Lung (tissue), 11 donors: ENCODE measurements at regions not wholly inside any gene's neighbourhood (a gene's known extent, or its start where the extent isn't known, plus 50 kb on each side); places are given as distances from the start of the nearest gene placed in this dataset.
"Not testable (repeated sequence)": the region's sequence is repeated elsewhere in the genome, so short reads cannot be mapped to it uniquely, and the experiment has no call there.

Experiments used
- ATAC-seq: fragments of 200-7000 bp; cut with Tn5 transposase; one replicate; pipeline ENCODE4 v1.9.1; 2020; ENCODE audit warnings: moderate number of reproducible peaks; ENCODE audit not compliant: insufficient read depth, low FRiP score
- DNase-seq, 3 donors: peaks; one replicate each; pipeline ENCODE4 v3.0.0-alpha.2; 2013 to 2017
- H3K27ac ChIP-seq, 2 donors: one replicate each; pipeline ENCODE4 v1.5.1; 2013; ENCODE audit warnings: mild to moderate bottlenecking in 2 of 2, moderate library complexity in 2 of 2, control low read depth in 1 of 2, inconsistent platforms in 1 of 2, low read depth in 1 of 2, low read length in 1 of 2
- H3K27me3 ChIP-seq, 3 donors: one replicate each; pipeline ENCODE4 v1.5.1; 2013; ENCODE audit warnings: low read length in 2 of 3; ENCODE audit not compliant: control insufficient read depth in 3 of 3, insufficient read depth in 3 of 3
- H3K36me3 ChIP-seq, 4 donors: one replicate each; pipeline ENCODE4 v1.5.1; 2013; ENCODE audit warnings: low read length in 4 of 4, mild to moderate bottlenecking in 1 of 4, moderate library complexity in 1 of 4; ENCODE audit not compliant: control insufficient read depth in 4 of 4, insufficient read depth in 4 of 4
- H3K4me1 ChIP-seq, 5 donors: one replicate each; pipeline ENCODE4 v1.5.1; 2013; ENCODE audit warnings: low read length in 5 of 5, mild to moderate bottlenecking in 2 of 5, moderate library complexity in 1 of 5; ENCODE audit not compliant: control insufficient read depth in 5 of 5, insufficient read depth in 5 of 5
- H3K4me3 ChIP-seq: one replicate; pipeline ENCODE4 v1.5.1; 2013; ENCODE audit warnings: mild to moderate bottlenecking, control low read depth, moderate library complexity
- H3K9ac ChIP-seq, 2 donors: one replicate each; pipeline ENCODE4 v1.5.1; 2013; ENCODE audit warnings: low read length in 2 of 2, control low read depth in 1 of 2; ENCODE audit not compliant: insufficient read depth in 1 of 2
- H3K9me3 ChIP-seq, 4 donors: one replicate each; pipeline ENCODE4 v1.5.1; 2013; ENCODE audit warnings: low read length in 3 of 4, mild to moderate bottlenecking in 1 of 4, moderate library complexity in 1 of 4; ENCODE audit not compliant: control insufficient read depth in 4 of 4, insufficient read depth in 3 of 4
- CTCF ChIP-seq: IDR thresholded peaks from 2 replicates; pipeline ENCODE4 v1.5.1; 2012; ENCODE audit warnings: mild to moderate bottlenecking; ENCODE audit errors: control extremely low read depth, extremely low read depth
- whole genome bisulfite sequencing, 2 donors: extraction: QIAGEN DNeasy Blood & Tissue Kit; methylation state at CpG; one replicate each; pipeline ENCODE4 v1.1.7; 2013; 5-methylcytosine and 5-hydroxymethylcytosine counted together
- donor health status: control.
- donor health status: control.
- donor health status: Bipolar disorder and iron deficiency.
- donor health status: healthy.
- donor health status: DM: yes; HTN: yes; CAD: no.

- no peaks in the 10 kb centered on the region for H3K27me3 ChIP-seq
- TF ChIP-seq CTCF = no peak
- ATAC-seq = no peak
These were observed 974.8 kb downstream of the CNTNAP5 start for GRCh38 chr2:124999906-125000305.

GRCh38 chr2:125004106-125004800, 979.2 kb downstream of the CNTNAP5 start:
- no peak for TF ChIP-seq CTCF

More at GRCh38 chr2:124999906-125000305, 974.8 kb downstream of the CNTNAP5 start:
- Histone ChIP-seq H3K9me3 (no peaks in the 10 kb centered on the region), H3K4me1 (no peaks in the 10 kb centered on the region), H3K36me3 (no peaks in the 10 kb centered on the region), H3K4me3 (no peak overlapping the region), H3K9ac (no peak overlapping the region), H3K27ac (no peak overlapping the region)
- no peak for DNase-seq

GRCh38 chr2:125006676-125007075, 981.6 kb downstream of the CNTNAP5 start:
- Histone ChIP-seq H3K36me3 (no peaks in the 10 kb centered on the region), H3K4me1 (no peaks in the 10 kb centered on the region), H3K9ac (no peak overlapping the region), H3K9me3 (no peaks in the 10 kb centered on the region), H3K4me3 (no peak overlapping the region), H3K27ac (no peak overlapping the region), H3K27me3 (no peaks in the 10 kb centered on the region)
- no peak for TF ChIP-seq CTCF
- WGBS, 2 donors = 55 to 84% methylated on average over 4 of the region's 4 CpGs
- no peak for DNase-seq
- ATAC-seq = no peak

More at GRCh38 chr2:125004106-125004800, 979.2 kb downstream of the CNTNAP5 start:
- Histone ChIP-seq H3K27me3 (no peaks in the 10 kb centered on the region), H3K9ac (no peak overlapping the region), H3K9me3 (no peaks in the 10 kb centered on the region), H3K36me3 (no peaks in the 10 kb centered on the region), H3K27ac (no peak overlapping the region), H3K4me3 (no peak overlapping the region), H3K4me1 (no peaks in the 10 kb centered on the region)
- ATAC-seq = no peak
- no peak for DNase-seq
- 85 to 93% methylated on average over 7 of the region's 7 CpGs for WGBS, 2 donors

DNA sequence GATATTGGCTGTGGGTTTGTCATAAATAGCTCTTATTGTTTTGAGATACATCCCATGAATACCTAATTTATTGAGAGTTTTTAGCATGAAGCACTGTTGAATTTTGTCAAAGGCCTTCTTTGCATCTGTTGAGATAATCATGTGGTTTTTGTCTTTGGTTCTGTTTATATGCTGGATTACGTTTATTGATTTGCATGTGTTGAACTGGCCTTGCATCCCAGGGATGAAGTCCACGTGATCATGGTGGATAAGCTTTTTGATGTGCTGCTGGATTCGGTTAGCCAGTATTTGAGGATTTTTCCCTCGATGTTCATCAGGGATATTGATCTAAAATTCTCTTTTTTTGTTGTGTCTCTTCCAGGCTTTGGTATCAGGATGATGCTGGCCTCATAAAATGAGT, 1003.6 kb downstream of the CNTNAP5 start:
- H3K27me3 ChIP-seq, H3K9me3 ChIP-seq, H3K27ac ChIP-seq, DNase-seq, H3K36me3 ChIP-seq, ATAC-seq, H3K4me3 ChIP-seq, H3K4me1 ChIP-seq, H3K9ac ChIP-seq: not testable (repeated sequence)
- 81 to 83% methylated on average over 4 of the region's 4 CpGs for WGBS, 2 donors
